Muscle of leg (tissue), 3 donors: ENCODE measurements at regions not wholly inside any gene's neighbourhood (a gene's known extent, or its start where the extent isn't known, plus 50 kb on each side); places are given as distances from the start of the nearest gene placed in this dataset.
A peak's percentile ranks its signal among the peaks of the same experiment; 100 is the strongest.

ENCODE experiments used
- DNase-seq: peaks from one replicate; pipeline ENCODE4 v3.0.0; 2013
- H3K27ac ChIP-seq: one replicate; pipeline ENCODE4 v1.5.1; 2013; ENCODE audit warnings: mild to moderate bottlenecking, low read length, control low read depth
- H3K27me3 ChIP-seq: one replicate; pipeline ENCODE4 v1.6.1; 2013; ENCODE audit warnings: low read length; ENCODE audit not compliant: control insufficient read depth, insufficient read depth
- H3K36me3 ChIP-seq: one replicate; pipeline ENCODE4 v1.6.1; 2013; ENCODE audit warnings: low read length; ENCODE audit not compliant: control insufficient read depth, insufficient read depth
- H3K4me1 ChIP-seq: one replicate; pipeline ENCODE4 v1.6.1; 2013; ENCODE audit warnings: low read length; ENCODE audit not compliant: control insufficient read depth, insufficient read depth
- H3K4me3 ChIP-seq: one replicate; pipeline ENCODE4 v1.5.1; 2013; ENCODE audit warnings: low read length, control low read depth
- H3K9me3 ChIP-seq: replicated peaks from 2 replicates; pipeline ENCODE4 v1.6.1; 2013; ENCODE audit warnings: low read depth, low read length; ENCODE audit not compliant: control insufficient read depth
- WGBS: methylation state at CpG from one replicate; pipeline ENCODE4 v1.1.5; 2013; ENCODE audit warnings: missing lambda C conversion rate; ENCODE audit not compliant: insufficient coverage; 5-methylcytosine and 5-hydroxymethylcytosine counted together

DNA sequence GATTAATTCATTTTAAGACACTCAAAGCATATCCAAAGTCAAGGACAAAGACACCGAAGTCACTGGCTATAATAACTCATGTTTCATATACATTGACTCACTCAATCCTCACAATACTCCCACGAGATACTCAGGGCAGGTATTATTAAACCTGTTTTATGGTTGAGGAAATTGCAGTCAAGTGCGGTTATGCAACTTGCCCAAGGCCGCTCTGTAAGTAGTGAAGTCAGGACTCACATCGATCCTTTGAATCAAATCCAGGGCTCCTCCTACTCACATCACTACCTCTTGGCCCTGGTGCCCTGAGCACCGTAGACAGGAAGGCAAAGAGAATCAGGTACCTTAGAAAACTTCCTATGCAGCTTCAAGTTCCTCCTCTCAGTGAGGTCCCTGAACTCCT is 87.8 kb upstream of the APC start:
- Histone ChIP-seq H3K36me3 (no peaks in the 10 kb centered on the region), H3K4me3 (no peak overlapping the region), H3K27ac (no peak overlapping the region), H3K9me3 (no peaks in the 10 kb centered on the region), H3K27me3 (no peaks in the 10 kb centered on the region), H3K4me1 (peaks cover 7% of the 10 kb centered on the region)
- DNase-seq: no peak
- 22% methylated on average over 1 of the region's 6 CpGs for whole genome bisulfite sequencing

DNA sequence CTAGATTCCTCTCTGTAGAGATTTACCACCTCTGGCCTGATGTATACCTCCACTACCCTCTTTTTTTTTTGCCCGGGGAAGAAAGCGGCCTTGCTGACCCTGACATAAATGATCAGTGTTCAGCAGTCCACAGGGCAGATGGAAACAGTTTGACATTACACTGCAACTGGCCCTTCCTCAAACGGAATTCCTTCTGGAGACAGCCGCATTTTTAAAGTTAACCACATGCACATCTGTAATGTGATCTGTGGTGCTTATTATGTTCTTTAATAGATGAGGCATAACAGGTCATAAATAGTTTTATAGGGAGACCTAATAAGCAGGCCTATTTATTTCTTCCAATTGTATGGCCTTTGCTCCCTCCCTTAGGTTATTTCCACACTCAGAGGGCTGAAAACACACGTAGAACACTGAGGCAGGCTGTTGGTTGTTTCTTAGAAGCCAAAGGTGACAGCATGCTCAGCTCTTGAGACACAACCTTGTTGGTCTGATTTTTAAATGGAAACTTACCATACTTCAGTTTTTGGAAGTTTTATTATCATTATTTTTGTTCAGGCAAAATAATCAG is 84.0 kb upstream of the APC start:
- Histone ChIP-seq H3K36me3 (no peaks in the 10 kb centered on the region), H3K27me3 (no peaks in the 10 kb centered on the region), H3K9me3 (no peaks in the 10 kb centered on the region), H3K4me3 (no peak overlapping the region), H3K27ac (no peak overlapping the region), H3K4me1 (peaks cover 6% of the 10 kb centered on the region)
- WGBS: 0% methylated on average over 1 of the region's 5 CpGs
- peak; percentile 47 for DNase-seq

DNA sequence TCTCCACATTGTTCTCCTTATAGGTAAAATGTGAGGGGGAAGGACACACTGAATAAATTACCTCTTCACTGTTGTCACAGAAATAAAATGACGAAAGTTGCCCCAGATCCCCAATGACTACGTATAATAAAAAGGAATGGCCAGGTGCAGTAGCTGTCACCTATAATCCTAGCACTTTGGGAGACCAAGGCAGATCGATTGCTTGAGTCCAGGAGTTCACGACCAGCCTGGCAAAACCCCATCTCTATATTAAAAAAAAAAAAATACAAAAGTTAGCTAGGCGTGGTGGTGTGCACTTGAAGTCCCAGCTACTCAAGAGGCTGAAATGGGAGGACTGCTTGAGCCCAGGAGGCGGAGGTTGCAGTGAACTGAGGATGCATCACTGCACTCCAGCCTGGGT is 82.2 kb upstream of the APC start:
- H3K27ac ChIP-seq: no peak overlapping the region
- no peak overlapping the region for H3K4me3 ChIP-seq
- H3K36me3 ChIP-seq: no peaks in the 10 kb centered on the region
- no peaks in the 10 kb centered on the region for H3K27me3 ChIP-seq
- DNase-seq: no peak
- peaks cover 6% of the 10 kb centered on the region for H3K4me1 ChIP-seq
- H3K9me3 ChIP-seq: peaks cover 2% of the 10 kb centered on the region
- 100% methylated on average over 1 of the region's 6 CpGs for WGBS

DNA sequence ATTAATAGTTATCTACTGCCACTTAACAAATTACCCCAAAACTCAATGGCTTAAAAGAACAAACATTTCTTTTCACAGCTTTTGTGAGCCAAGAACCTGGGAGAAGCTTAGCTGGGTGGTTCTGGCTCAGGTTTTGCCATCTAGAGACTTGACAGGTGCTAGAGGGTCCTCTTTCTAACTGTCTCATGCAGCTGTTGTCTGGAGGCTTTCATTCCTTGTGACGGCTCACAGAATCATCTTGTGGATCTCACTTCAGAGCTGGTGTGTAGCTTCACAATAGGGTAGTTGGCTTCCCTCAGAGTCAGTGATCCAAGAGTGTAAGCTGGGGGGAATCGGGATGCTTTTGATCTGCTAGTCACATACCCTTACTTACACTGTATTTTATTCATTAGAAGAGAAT is 81.2 kb upstream of the APC start:
- H3K4me1 ChIP-seq: peaks cover 6% of the 10 kb centered on the region
- H3K9me3 ChIP-seq: peaks cover 2% of the 10 kb centered on the region
- 80% methylated on average over 1 of the region's 2 CpGs for WGBS
- H3K4me3 ChIP-seq: no peak overlapping the region
- H3K27me3 ChIP-seq: no peaks in the 10 kb centered on the region
- H3K36me3 ChIP-seq: no peaks in the 10 kb centered on the region
- DNase-seq: peak; percentile 62
- H3K27ac ChIP-seq: no peak overlapping the region

DNA sequence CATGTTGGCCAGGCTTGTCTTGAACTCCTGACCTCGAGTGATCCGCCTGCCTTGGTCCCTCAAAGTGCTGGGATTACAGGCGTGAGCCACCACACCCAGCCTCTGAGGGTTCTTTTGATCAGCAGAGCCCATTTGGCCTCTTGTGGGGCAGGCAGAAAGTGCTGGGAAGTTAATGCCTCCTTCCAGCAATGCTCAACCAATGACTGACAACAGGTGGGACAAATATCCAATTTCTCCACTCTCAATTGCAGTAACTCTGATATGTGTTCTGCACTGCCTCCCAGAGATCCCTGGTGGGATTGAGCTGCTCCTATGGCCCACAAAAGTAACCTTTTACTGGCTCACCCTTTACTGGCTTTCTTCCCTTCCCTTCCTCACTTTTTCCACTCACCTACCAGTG is 79.9 kb upstream of the APC start:
- H3K27me3 ChIP-seq: no peaks in the 10 kb centered on the region
- WGBS: no CpG with 5 or more reads among the region's 3 CpGs
- H3K36me3 ChIP-seq: no peaks in the 10 kb centered on the region
- H3K4me1 ChIP-seq: peaks cover 6% of the 10 kb centered on the region
- no peak overlapping the region for H3K4me3 ChIP-seq
- peaks cover 2% of the 10 kb centered on the region for H3K9me3 ChIP-seq
- DNase-seq: peak; percentile 53
- peak overlapping the region; percentile 61 for H3K27ac ChIP-seq

DNA sequence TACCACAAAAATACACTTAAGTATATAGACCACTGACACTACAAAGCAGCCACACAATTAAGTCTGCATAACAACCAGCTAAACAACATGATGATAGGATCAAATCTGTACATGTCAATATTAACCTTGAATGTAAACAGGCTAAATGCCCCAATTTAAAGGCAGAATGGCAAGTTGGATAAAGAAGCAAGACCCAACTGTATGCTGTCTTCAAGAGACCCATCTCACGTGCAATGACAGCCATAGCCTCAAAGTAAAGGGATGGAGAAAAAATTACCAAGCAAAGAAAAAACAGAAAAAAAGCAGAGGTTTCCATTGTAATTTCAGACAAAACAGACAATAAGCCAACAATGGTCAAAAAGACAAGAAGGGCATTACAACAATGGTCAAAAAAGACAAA is 77.3 kb upstream of the APC start:
- no peak overlapping the region for H3K27ac ChIP-seq
- no peaks in the 10 kb centered on the region for H3K27me3 ChIP-seq
- DNase-seq: no peak
- H3K4me3 ChIP-seq: no peak overlapping the region
- WGBS: no CpG with 5 or more reads among the region's 1 CpG
- peaks cover 3% of the 10 kb centered on the region for H3K4me1 ChIP-seq
- peaks cover 2% of the 10 kb centered on the region for H3K9me3 ChIP-seq
- H3K36me3 ChIP-seq: no peaks in the 10 kb centered on the region

DNA sequence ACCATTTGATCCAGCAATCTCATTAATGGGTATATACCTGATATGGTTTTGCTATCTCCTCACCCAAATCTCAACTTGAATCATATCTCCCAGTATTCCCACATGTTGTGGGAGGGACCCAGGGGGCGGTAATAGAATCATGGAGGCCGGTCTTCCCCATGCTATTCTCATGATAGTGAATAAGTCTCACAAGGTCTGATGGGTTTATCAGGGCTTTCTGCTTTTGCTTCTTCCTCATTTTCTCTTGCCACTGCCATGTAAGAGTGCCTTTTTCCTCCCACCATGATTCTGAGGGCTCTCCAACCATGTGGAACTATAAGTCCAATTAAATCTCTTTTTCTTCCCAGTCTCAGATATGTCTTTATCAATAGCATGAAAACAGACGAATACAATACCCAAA is 74.5 kb upstream of the APC start:
- H3K4me1 ChIP-seq: no peaks in the 10 kb centered on the region
- H3K36me3 ChIP-seq: no peaks in the 10 kb centered on the region
- H3K27ac ChIP-seq: no peak overlapping the region
- no peak overlapping the region for H3K4me3 ChIP-seq
- DNase-seq: no peak
- WGBS: no CpG with 5 or more reads among the region's 3 CpGs
- H3K27me3 ChIP-seq: no peaks in the 10 kb centered on the region
- peaks cover 2% of the 10 kb centered on the region for H3K9me3 ChIP-seq

DNA sequence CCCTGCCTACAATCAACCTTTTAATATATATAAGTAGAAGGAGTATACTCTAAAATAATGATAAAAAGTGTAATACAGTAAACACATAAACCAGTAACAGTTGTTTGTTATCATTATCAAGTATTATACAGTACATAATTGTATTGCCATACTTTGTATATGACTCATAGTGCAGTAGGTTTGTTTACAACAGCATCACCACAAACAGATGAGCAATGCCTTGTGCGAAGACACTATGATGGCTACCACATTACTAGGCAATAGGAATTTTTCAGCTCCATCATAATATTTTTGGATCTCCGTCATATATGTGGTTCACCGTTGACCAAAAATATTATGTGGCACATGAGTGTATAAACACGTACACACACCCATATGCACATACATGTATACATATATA is 69.7 kb upstream of the APC start:
- no peak for DNase-seq
- Histone ChIP-seq H3K27me3 (no peaks in the 10 kb centered on the region), H3K4me3 (no peak overlapping the region), H3K27ac (no peak overlapping the region), H3K9me3 (no peaks in the 10 kb centered on the region), H3K36me3 (no peaks in the 10 kb centered on the region), H3K4me1 (no peaks in the 10 kb centered on the region)
- no CpG with 5 or more reads among the region's 4 CpGs for WGBS

DNA sequence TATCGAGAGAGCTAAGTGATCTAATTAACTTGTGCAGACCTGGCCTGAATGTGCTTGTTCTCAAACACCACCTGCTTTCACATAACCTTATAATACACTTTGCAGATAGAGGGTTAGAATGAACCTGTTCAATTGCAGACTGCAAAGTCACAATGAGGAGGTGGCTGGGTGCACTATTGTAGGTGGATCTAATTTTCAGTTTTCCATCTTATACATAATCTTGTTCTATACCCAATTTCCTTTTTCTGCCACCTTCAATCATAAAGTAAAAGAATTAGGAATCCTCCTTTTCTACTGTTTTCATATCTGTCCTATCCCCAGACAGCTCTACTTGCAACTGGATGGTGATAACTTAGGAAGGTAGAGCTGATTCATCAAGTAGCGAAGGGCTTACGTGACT is 68.8 kb upstream of the APC start:
- H3K27ac ChIP-seq: no peak overlapping the region
- no peaks in the 10 kb centered on the region for H3K36me3 ChIP-seq
- no peak for DNase-seq
- H3K27me3 ChIP-seq: no peaks in the 10 kb centered on the region
- no peak overlapping the region for H3K4me3 ChIP-seq
- no peaks in the 10 kb centered on the region for H3K4me1 ChIP-seq
- H3K9me3 ChIP-seq: no peaks in the 10 kb centered on the region
- no CpG with 5 or more reads among the region's 3 CpGs for WGBS

DNA sequence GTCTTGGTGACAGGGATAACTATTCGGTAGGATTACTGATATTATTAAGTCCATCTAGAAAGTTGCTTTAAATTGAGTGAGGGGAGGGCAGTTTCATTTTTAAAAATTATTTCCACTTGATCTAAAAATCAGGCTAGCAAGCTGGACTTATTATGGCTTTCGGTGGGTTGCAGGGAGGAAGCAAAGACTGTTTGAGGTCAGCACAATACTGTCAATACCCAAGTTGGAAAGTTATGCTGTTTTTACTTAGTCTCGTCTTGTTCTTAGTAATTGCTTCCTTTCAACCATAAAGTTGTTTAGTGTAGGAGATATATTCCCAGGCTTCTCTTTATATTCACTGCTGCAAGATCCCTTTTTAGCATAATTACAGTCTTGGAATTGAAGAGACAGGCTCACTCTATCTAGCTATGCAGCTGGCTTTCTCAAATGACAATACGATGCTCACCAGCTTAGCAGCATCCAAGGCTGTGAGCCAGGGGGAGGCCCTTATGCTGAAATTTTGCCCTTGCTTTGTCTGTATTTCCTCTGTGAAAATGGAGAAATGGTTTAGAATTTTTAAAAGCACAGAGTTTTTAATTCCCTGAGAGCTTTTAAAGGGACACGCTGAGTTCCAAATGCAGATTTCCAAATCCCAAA is 68.2 kb upstream of the APC start:
- no peaks in the 10 kb centered on the region for H3K36me3 ChIP-seq
- no peaks in the 10 kb centered on the region for H3K27me3 ChIP-seq
- H3K4me1 ChIP-seq: no peaks in the 10 kb centered on the region
- peak overlapping the region; percentile 13 for H3K27ac ChIP-seq
- no CpG with 5 or more reads among the region's 5 CpGs for WGBS
- H3K9me3 ChIP-seq: no peaks in the 10 kb centered on the region
- DNase-seq: peak; percentile 87
- no peak overlapping the region for H3K4me3 ChIP-seq

DNA sequence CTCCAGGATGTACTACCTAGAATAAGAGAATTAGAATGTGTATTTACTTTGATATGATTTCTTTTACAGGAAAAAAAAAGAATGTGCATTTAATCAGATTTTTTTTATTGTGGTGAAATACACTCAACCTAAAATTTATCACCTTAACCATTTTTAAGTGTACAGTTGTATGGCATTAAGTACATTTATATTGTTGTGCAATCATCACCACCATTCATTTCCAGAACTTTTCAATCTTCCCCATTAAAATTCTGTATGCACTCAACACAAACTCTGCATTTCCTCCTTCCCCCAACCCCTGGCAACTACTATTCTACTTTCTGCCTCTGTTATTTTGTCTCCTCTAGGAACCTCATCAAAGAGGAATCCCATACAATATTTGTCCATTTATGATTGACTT is 66.0 kb upstream of the APC start:
- no peaks in the 10 kb centered on the region for H3K4me1 ChIP-seq
- DNase-seq: no peak
- H3K36me3 ChIP-seq: no peaks in the 10 kb centered on the region
- H3K27me3 ChIP-seq: no peaks in the 10 kb centered on the region
- H3K9me3 ChIP-seq: no peaks in the 10 kb centered on the region
- no peak overlapping the region for H3K27ac ChIP-seq
- H3K4me3 ChIP-seq: no peak overlapping the region
